ENCODE measurements at regions not wholly inside any gene's neighbourhood (a gene's known extent, or its start where the extent isn't known, plus 50 kb on each side); places are given as distances from the start of the nearest gene placed in this dataset.
"Not testable (repeated sequence)": the region's sequence is repeated elsewhere in the genome, so short reads cannot be mapped to it uniquely, and the experiment has no call there.

DNA sequence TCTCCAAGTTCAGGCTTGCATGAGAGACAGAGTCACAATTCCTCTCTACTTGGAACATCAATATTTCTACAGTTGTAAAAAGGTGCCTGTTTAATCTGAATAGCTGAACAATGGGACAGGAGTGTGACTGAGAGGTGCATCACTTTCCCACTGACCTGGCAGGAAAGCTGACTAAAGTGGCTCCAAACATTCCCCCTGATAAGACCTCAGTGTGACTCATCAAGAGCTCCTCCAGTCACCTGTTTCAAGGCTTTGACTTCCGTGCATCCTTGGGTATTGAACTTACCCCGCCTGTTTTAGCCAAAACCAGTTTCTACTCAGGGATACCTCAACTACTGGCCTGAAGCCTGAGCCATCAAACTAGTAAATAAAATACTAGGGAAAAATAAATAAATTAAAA lies 453.9 kb upstream of the DDX18 start:
- DNase-seq (ENCODE audit: low read depth): no peak

DNA sequence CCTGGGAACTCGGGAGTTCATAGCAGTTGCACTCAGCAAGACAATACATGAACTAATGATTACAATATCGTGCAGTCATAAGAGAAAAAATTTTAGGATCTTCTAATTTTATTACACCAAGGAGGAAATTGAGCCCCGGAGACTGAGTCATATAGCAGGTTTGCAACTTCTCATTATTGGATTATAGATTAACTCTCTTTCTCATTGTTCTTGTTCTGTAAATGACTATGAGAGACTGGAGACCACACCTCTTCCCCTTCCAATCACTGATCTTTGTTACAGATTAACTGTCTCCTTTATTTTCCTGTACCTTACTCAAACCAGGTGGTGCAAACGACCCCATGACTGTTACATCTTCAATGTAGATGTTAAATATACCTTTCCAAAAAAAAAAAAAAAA lies 435.8 kb upstream of the DDX18 start:
- no peak for DNase-seq (ENCODE audit: low read depth)

DNA sequence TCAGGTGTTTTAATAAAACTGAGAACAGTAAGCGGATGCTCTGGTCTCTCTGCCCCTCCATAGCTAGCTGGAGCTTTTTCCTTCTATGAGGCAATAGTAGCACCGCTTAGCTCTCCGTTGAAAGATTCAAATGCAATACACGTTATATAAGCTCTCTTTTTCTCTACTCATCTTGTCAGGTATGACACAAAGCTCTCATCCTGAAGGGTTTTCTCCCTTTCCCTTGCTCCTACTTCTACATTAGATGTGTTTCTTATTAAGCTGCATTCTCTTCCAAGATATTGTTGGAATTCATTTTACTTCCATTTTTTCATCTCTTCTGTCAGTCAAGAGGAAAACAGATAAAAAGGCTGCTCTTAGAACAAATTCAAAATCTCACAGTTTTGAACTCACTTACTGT lies 434.6 kb upstream of the DDX18 start:
- no peak for DNase-seq (ENCODE audit: low read depth)

DNA sequence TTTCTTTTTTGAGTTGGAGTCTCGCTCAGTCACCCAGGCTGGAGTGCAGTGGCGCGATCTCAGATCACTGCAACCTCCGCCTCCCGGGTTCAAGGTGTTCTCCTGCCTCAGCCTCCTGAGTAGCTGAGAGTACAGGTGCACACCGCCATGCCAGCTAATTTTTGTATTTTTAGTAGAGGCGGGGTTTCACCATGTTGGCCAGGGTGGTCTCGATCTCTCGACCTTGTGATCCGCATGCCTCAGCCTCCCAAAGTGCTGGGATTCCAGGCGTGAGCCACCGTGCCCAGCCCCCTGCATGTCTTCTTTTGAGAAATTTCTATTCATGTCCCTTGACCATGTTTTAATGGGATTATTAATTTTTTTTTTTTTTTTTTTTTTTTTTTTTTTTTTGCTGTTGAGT lies 430.5 kb upstream of the DDX18 start:
- DNase-seq (ENCODE audit: low read depth): not testable (repeated sequence)

DNA sequence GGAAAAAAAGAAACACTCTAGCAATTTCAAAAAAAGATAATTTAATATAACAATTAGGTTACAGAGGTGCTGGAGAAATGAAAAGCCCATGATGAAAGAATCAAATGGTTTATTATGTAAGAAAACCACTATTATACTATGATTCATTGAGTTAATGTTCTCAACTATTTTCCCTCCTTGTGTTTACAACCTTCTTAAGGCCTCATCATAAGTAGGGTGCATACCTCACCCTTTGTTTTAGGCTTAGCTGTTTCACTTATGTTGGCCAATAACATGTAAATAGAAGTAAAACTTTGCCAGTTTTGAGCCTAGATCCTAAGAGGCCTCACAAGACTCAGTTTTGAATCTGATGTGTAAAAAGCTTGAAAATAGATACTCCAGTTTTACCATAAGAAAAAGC lies 418.3 kb upstream of the DDX18 start:
- DNase-seq (ENCODE audit: low read depth): no peak

DNA sequence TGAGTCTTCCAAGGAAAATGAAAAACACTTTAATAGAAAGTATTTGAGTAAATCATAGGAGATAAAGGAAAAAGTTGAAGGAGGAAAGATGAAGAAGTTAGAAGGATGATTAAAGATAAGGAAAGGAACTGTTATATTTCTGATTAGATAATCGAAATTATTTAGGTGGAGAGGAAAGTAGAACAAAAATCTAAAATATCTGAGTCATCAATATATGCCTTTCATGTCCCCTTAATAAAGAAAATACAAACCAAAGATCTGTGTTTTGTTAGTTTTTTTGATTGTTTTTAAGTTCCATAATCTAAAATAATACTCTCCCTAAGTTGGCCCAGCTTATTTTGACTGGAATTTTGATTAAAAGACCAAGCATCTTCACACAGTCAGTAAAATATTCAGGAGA lies 412.9 kb upstream of the DDX18 start:
- no peak for DNase-seq (ENCODE audit: low read depth)

DNA sequence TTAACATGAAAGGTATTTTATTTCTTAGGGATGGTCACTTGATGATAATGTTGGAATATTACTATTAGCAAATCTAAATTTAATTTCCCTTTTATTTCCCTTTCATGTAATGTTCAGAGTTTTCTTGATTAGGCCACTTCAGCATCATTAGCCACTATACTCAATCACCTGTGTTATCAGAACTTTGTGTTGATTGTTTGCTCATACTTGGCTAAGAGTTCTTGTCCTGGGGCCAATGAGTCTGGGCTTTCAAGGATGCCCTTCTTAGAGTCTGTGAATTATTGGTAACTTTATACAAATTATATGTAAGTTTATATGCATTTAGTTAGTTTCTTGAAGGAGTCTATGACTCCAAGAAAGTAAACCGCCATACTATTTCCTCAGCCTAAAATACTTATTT lies 408.0 kb upstream of the DDX18 start:
- no peak for DNase-seq (ENCODE audit: low read depth)

DNA sequence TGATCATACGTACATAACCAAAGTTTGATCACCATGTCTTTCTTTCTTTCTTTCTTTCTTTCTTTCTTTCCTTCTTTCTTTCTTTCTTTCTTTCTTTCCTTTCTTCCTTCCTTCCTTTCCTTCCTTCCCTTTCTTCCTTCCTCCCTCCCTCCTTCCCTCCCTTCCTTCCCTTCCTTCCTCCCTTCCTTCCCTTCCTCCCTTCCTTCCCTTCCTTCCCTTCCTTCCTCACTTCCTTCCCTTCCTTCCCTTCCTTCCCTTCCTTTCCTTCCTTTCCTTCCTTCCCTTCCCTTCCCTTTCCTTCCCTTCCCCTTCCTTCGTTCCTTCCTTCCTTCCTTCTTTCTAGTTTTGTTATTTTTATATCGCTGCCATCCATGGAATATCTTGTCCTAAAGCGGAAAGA lies 406.7 kb upstream of the DDX18 start:
- DNase-seq (ENCODE audit: low read depth): no peak

DNA sequence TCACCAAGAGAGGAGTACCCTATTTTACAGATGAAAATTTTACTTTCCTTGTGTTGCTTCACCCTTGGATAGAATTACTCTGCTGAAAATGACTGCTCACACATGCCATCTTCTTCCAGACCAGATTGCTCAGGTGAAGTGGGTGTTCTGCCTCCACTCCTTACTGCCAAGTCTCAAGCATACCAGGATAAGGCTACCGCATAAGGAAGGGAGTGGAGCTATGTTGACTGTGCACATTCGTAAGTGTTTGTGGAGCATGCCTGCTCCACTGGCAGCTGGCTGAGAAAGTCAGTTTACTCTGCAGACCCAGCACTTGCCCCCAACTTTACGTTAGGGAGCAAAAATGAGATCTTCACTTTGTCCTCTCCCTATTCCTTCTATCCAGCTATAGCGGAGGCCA lies 405.0 kb upstream of the DDX18 start:
- DNase-seq (ENCODE audit: low read depth): no peak

DNA sequence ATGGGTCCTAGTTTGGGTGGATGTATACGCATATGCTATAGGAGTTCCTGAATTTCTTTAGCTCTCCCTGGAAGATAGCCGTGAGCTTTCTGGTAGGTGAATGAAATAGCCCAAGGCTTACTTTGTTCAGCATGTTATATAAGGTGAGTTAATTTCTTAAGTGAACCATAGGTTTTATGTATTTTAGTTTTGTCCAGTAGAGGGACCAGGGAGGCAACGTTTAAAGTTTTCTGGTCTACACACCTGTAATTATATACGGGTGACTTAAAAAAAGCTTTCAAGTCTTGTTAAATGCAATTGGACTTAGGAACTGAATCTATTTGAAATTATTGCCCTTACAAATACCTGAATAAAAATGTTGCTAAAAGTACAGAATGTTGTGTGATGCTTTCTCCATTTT lies 402.5 kb upstream of the DDX18 start:
- no peak for DNase-seq (ENCODE audit: low read depth)

DNA sequence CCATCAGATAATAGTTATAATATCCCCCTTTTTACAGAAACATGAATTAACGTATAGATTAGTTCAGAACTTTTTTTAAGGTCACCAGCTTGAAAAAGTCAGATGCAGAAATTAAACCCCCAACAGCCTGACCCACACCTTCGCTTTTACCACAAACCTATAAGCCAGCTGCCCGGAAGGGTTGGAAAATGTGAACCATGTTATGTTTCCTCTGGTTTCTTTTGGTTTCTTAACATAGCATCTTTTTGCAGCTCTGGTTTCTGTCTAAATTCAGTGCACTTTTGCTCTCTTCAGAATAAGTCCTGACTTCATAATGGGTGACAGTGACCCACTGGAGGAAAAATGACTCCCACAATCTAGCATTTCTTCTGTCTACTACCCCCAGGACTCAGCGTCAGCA lies 381.7 kb upstream of the DDX18 start:
- DNase-seq (ENCODE audit: low read depth): no peak

DNA sequence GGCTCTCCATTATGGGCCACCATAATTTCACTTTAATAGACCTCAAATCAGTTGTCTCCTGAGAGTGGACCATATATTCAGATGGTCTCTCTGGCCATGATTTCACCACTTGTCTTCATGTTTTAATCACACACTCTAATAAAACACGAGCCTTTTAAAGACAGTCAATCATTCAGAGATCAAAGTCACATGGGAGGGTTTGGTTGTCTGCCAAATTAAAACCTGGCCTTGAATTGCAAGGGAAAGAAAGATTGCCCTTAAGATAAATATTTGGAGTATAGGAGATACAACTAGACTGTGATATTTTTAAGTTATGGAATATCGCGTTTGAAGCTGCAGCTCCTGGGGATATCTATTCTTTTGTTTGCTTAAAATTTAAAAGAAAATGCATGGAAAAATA lies 377.8 kb upstream of the DDX18 start:
- no peak for DNase-seq (ENCODE audit: low read depth)

DNA sequence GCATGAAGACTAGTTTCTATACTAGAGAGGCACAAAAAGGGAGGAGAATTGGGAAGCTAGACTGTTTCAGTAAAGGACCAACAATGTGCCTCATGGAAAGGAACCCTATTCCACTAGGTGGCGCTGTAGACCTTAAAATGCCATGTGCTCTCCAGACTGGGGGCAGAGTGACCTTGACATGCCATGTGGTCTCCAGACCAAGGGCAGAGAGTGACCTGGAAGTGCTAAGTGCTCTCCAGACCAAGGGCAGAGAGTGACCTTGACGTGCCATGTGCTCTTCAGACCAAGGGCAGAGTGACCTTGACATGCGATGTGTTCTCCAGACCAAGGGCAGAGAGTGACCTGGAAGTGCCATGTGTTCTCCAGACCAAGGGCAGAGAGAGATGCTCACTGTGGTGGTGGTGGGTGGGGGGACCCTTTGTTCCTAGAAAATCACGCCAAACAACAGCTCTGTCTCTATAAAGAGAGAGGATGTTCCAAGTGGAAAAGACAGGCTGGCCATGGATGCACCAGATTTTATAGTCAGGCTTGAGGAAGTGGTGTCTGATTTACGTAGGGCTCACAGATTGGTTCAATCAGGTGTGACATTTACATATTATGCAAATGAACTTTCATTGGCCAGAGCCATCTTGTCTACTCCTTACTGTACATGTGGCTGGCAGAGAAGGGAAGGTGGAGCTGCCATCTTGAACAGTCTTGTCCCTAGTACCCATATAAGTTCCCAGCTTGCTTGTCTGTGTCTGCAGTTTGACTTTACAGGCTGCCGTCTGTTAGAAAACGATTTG lies 344.0 kb upstream of the DDX18 start:
- DNase-seq (ENCODE audit: low read depth): no peak

DNA sequence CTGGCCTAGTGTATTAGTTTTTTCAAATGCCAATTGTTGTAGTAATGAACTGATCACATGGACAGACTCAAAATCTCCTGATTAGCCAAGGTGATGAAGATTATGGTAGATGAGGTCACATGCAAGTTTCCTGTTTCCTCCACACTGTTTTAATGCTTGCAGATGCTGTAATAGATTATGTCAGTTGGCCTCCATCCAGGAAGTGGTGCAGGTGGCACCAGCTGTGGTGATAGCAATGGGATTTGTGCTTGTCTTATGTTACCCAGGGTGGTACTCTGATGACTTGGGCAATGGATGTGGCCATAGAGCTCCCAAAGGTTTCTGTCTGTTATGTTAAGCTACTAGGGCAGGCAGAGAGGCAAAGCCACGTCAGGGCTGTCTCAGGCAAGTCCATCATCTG lies 332.9 kb upstream of the DDX18 start:
- DNase-seq (ENCODE audit: low read depth): no peak

DNA sequence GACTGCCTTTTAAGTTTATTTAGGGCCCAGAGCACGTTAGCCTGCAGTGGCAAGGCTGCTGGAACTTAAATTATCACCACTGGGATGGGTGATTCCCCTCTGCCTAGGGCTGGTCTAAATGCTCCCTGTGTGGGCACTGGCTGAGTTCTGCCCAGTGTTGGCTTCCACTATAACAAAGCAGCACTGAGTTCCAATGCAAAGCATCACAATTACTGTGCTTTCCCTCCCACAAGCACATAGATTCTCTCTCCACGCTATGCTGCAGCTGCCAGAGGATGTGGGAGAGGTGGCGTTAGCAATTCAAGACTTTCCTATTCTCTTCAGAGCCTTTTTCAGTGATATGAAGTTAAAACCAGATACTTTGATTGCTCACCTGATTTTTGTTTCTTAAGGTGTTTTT lies 328.9 kb upstream of the DDX18 start:
- DNase-seq (ENCODE audit: low read depth): no peak

DNA sequence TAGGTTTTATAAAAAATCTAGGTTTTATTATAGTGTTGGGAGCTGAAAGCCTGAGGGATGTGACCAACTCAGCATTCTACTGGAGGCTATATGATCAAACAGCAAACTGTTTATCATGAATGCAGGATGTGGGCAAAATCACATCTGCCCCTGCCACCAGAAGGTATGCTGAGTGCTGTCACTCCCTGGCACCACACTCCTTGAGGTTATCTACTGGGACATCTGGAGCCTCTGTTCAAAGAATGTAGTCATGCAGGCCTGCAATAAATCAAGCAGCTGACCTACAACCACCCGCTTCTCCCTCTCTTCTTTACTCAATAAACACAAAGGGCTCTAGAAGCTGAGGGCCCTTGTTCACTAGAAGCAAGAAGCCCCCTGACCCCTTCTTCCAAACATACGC lies 328.4 kb upstream of the DDX18 start:
- DNase-seq (ENCODE audit: low read depth): no peak

DNA sequence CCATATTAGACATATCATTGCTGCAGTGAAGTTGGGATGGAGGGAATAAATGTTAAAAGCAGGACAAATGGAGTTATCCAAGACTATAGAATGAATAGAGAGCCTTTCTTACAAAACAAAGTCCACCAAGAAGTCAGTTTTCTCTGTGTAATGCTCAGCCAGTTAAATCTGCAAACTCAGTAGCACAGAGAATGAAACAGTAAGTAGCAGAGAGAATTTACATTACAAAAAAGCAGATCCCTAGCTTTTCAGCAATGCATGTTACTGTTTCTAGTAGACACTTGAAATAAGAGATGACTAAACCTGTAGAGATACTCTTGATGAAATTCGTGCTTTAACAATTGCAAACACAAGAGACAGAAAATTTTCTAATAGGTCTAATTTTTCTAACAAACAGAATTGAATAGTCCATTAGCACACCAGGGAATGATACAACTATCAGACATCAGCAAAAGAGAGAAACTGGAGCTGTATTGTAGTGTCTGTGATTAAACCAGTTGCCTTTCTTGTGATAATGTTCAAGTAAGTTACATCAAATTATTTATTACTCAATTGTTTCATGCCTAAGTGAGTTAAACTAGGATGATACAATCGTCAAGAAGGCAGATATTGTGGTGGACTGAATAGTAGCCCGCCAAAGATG lies 322.2 kb upstream of the DDX18 start:
- no peak for DNase-seq (ENCODE audit: low read depth)

DNA sequence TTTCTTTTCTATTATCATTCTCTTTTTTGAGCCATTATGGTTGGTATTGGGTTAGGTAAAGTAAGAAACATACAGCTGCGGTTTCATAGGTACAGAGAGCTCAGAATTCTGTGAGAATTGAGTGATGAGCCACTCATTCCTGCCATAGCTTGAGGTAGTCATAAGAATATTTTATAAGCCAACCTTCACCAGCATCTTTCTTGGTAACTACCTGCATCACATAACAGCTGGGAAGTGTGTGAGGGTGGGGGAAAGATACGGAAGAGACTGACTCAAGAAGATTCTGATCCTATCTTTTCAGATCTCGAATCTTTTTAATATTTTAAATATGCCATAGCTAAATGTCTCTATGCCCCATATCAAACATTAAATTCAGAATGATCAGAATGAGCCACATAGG lies 313.8 kb upstream of the DDX18 start:
- no peak for DNase-seq (ENCODE audit: low read depth)

DNA sequence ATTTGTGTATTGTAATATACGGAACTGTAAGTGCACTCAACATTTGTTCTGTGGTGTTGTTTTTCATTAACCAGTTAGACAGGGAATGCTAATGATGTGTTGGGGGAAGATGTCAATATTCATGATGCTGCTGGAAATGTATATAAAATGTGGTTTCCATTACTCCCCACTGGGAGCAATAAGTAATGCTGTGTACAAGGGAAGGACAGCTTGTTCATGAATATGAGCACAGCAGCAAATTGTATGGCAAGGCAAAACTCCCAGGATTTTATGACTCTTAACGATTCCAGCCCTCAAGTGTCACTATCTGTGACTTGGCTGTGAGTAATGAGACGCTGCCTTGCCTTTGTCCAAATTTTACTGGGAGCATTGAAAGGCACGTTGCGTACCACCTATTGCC lies 312.4 kb upstream of the DDX18 start:
- no peak for DNase-seq (ENCODE audit: low read depth)

DNA sequence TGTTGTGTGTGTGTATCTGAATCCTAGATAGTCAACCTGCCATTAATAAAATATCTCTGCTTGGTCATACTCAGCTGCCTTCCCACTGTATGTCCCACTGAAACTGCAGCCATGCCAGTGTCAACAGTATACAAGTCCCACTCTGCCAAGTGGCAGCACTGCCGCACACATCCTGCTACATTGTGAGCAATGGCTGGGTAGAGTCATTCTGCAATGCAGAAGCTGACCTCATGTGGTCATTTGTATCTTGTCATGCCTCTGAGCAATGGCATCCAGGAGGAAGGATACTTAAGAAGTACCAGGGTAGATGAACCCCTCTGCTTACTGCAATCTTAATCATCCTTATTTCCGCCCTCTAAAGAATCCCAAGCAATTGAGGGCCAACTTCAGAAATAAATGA lies 302.2 kb upstream of the DDX18 start:
- no peak for DNase-seq (ENCODE audit: low read depth)

DNA sequence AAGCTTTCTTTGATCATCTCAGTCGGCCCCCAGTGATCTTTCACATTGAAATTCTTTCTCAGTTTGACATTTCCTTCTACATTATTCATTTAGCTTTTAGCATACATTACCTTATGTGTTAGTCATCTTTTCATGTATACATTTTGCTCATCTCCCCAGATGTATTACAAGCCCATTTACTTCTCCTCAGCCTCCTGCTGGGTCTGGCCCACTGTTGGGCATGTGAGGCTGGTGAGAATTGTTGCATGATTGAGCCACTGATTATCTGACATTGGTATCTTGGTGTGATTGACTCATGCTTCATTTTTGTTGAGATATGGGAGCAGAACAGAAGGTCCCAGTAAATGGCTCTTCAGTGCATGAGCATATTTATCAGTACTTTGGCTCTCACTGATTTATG lies 300.1 kb upstream of the DDX18 start:
- no peak for DNase-seq (ENCODE audit: low read depth)

DNA sequence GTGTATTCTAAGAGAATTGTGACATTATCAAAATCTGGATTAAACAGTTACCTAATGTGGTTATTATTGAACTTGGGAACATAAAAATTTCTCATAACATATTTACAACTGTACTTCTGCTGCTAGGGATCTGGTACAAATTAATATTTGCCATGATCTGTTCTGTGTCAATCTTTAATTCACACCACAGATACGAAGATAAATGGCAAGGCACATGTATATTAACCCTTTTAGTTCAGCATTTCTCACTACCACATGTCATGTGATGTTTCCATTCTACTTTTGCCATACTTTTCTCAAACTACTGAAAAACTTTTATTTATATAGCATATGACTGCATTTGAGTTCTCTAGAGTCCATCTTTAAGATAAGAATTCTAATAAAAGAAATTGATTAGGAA lies 295.3 kb upstream of the DDX18 start:
- no peak for DNase-seq (ENCODE audit: low read depth)

DNA sequence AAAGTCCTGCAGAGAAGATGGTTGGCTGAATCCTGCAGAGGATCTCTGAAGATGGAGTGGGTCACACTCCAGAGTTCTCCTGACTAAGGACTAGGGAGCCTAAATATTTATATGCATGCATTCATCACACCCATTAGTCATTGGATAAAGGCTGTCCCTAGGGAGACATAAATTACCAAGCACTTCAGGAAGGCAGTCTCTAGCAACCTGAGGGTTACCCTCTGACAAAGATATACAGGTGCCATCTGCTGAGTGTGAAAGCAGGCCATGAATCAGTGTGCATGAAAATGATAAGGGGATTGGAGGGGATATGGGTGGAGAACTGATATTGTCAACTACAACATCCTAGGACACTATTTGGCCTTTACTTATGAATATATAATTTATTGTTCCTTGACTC lies 294.8 kb upstream of the DDX18 start:
- no peak for DNase-seq (ENCODE audit: low read depth)

DNA sequence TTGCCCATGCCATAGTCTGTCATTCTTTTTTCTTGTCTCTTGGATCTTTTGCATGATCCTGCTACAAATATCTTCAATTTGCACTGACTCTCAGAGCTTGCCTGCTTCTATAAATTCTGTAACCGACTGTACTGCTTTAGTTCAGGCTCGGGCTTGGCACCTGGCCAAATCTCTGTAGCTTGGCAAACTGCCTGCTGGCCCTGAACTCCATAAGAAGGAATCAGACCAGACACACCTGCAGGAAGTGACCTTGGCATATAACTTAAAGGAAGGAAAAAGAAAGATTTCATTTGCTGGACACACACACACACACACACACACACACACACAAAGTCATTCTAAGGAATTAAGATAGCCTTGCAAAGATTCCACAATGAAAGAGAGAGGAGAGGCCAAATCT lies 291.2 kb upstream of the DDX18 start:
- DNase-seq (ENCODE audit: low read depth): no peak

Data from amniotic epithelial cell (primary cell).